Upper lobe of left lung (tissue), 4 donors: ENCODE measurements at regions not wholly inside any gene's neighbourhood (a gene's known extent, or its start where the extent isn't known, plus 50 kb on each side); places are given as distances from the start of the nearest gene placed in this dataset.

Source experiments
- CTCF ChIP-seq, 6 experiments: fragments of 450-650 bp in 4 of 6; fragments of 200-600 bp in 2 of 6; sonication (generic) in 2 of 6; IDR thresholded peaks; one replicate each; pipeline ENCODE4 v1.5.1; 2016 to 2019; ENCODE audit warnings: antibody characterized with exemption in 6 of 6
- EP300 ChIP-seq, 4 donors: sonication (generic); formaldehyde crosslinking; IDR thresholded peaks; one replicate each; pipeline ENCODE4 v1.5.1; 2017; ENCODE audit warnings: antibody characterized with exemption in 4 of 4, control low read depth in 2 of 4
- POLR2A ChIP-seq, 4 donors: fragments of 450-650 bp; IDR thresholded peaks; one replicate each; pipeline ENCODE4 v1.5.1; 2016 to 2017; ENCODE audit warnings: antibody characterized with exemption in 4 of 4, mild to moderate bottlenecking in 2 of 4

DNA sequence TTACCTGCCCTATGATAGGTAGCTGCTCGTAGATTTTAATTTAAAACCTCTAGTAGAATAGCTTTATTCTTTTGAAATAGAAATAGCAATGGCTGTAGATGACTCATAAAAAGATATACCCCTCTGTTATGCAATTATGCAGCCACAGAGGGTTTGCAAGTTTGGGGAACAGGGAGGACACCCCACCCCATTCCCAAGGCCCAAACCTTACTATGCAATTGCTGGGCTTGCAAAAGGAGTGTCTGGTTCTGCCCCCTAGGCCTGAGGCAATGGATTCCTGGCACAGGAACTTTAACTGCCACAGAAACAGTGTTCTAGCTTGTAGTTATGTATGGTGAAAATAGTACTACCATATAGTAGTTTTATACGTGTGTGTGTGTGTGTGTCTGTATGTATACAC is 403.3 kb downstream of the ADAMTS20 start:
- TF ChIP-seq EP300 (IDR thresholded peaks at IDR 0.05) (no peak), CTCF (IDR thresholded peaks at IDR 0.05) (no peak), POLR2A (IDR thresholded peaks at IDR 0.05) (no peak)
